PC-3 (cell line): ENCODE measurements at regions not wholly inside any gene's neighbourhood (a gene's known extent, or its start where the extent isn't known, plus 50 kb on each side); places are given as distances from the start of the nearest gene placed in this dataset.

ENCODE experiments used
- ATAC-seq: fragments of 200-7000 bp; cut with Tn5 transposase; 2 replicates; pipeline ENCODE4 v1.9.1; 2020; ENCODE audit warnings: mild to moderate bottlenecking, moderate library complexity
- BruUV-seq: library from RNA; stranded (reverse); fragments of 400-500 nt; replicated peaks from 2 replicates; lab custom pipeline; 2021; lab: Mats Ljungman, UMichigan
- CTCF ChIA-PET: fragments of 300-600 bp; sonication (Branson Sonifier 250); formaldehyde crosslinking; loops from one replicate; lab custom pipeline; 2022; ENCODE audit warnings: antibody characterized with exemption; lab: Charles Lee
- POLR2A ChIA-PET: fragments of 300-600 bp; sonication (Branson Sonifier 250); formaldehyde crosslinking; loops from one replicate; lab custom pipeline; 2022; ENCODE audit warnings: antibody characterized with exemption; ENCODE audit not compliant: unreplicated experiment; lab: Charles Lee
- DNase-seq: peaks from one replicate; pipeline ENCODE4 v3.0.0-alpha.2; 2015
- H2AFZ ChIP-seq: fragments of 300-600 bp; sonication (generic); 2 replicates; pipeline ENCODE4 v1.6.0; 2016; ENCODE audit warnings: antibody characterized with exemption, low read length
- H3F3A ChIP-seq: fragments of 300-600 bp; sonication (generic); one replicate; pipeline ENCODE4 v1.6.0; 2017; ENCODE audit warnings: antibody characterized with exemption, low read length, control low read depth, mild to moderate bottlenecking; ENCODE audit not compliant: unreplicated experiment
- H3K27ac ChIP-seq: fragments of 300-600 bp; sonication (generic); 2 replicates; pipeline ENCODE4 v1.5.1; 2016; ENCODE audit warnings: mild to moderate bottlenecking, low read length
- H3K27me3 ChIP-seq: fragments of 300-600 bp; sonication (generic); 2 replicates; pipeline ENCODE4 v1.6.1; 2016; ENCODE audit warnings: low read length, mixed read lengths
- H3K36me3 ChIP-seq: fragments of 300-600 bp; sonication (generic); 2 replicates; pipeline ENCODE4 v1.6.1; 2016; ENCODE audit warnings: low read depth, mixed run types, low read length, mixed read lengths
- H3K4me1 ChIP-seq: fragments of 300-600 bp; sonication (generic); 2 replicates; pipeline ENCODE4 v1.5.1; 2016; ENCODE audit warnings: low read length; ENCODE audit not compliant: insufficient read depth
- H3K4me2 ChIP-seq: fragments of 300-600 bp; sonication (generic); 2 replicates; pipeline ENCODE4 v1.6.0; 2016; ENCODE audit warnings: low read length
- H3K4me3 ChIP-seq: fragments of 300-600 bp; sonication (generic); 2 replicates; pipeline ENCODE4 v1.5.1; 2016; ENCODE audit warnings: mild to moderate bottlenecking, low read length, mixed read lengths
- H3K79me2 ChIP-seq: fragments of 300-600 bp; sonication (generic); 2 replicates; pipeline ENCODE4 v1.6.1; 2017; ENCODE audit warnings: low read length, mixed read lengths
- H3K9ac ChIP-seq: fragments of 300-600 bp; sonication (generic); 2 replicates; pipeline ENCODE4 v1.6.0; 2016; ENCODE audit warnings: mild to moderate bottlenecking, low read length
- H3K9me2 ChIP-seq: fragments of 300-600 bp; sonication (generic); replicated peaks from 2 replicates; pipeline ENCODE4 v1.6.1; 2016; ENCODE audit warnings: mixed run types, low read length, mixed read lengths
- H3K9me3 ChIP-seq: fragments of 300-600 bp; sonication (generic); 2 replicates; pipeline ENCODE4 v1.6.1; 2016; ENCODE audit warnings: low read length, mixed read lengths
- H4K20me1 ChIP-seq: fragments of 300-600 bp; sonication (generic); 2 replicates; pipeline ENCODE4 v1.6.1; 2016; ENCODE audit warnings: low read length, mixed read lengths
- EZH2 ChIP-seq: fragments of 300-600 bp; sonication (generic); IDR thresholded peaks from one replicate; pipeline ENCODE4 v1.6.1; 2017; ENCODE audit warnings: antibody characterized with exemption, mild to moderate bottlenecking, low read length; ENCODE audit not compliant: unreplicated experiment
- EZH2phosphoT487 ChIP-seq: fragments of 300-600 bp; sonication (generic); IDR thresholded peaks from 2 replicates; pipeline ENCODE4 v1.6.1; 2018; ENCODE audit warnings: mild to moderate bottlenecking, antibody characterized with exemption, low read length, borderline replicate concordance
- intact Hi-C: fragments of 100-400 bp; cut with micrococcal nuclease; formaldehyde crosslinking; loops from 2 replicates; pipeline ENCODE4 v1.9.0; 2023
- TF ChIP-seq, protein P1 (sequence below): fragments of 300-600 bp; sonication (generic); conservative IDR thresholded peaks from 2 replicates; pipeline ENCODE4 v1.5.1; 2017; ENCODE audit warnings: antibody characterized with exemption, low read depth, mild to moderate bottlenecking, low read length

DNA sequence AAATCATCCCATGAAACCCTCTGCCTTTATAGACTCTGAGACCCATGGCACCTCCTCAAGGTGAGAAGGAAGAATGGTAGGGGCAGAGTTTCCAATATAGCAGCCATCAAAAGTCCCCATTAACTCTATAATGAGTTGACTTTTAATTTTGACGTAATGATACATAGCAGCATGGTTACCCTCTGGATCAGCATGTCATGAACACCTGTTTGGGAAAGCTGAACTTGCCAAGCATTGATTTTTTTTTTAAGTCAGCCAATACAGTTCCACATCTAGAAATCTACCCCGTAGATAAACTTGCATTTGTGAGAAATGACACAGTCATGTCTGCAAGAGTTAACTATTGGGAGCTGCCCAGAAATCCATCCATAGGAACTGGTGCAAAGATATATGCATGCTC, 191.8 kb downstream of the TMEM114 start:
- H2AFZ ChIP-seq = no peak overlapping the region
- H3K9me2 ChIP-seq = no peaks in the 10 kb centered on the region
- H3K4me1 ChIP-seq = no peaks in the 10 kb centered on the region
- ChIA-PET CTCF (no interaction called here), POLR2A (no interaction called here)
- H3K9me3 ChIP-seq = no peaks in the 10 kb centered on the region
- intact Hi-C loops = no loop called here
- no peak overlapping the region for H3K4me3 ChIP-seq
- H3K4me2 ChIP-seq = no peak overlapping the region
- ATAC-seq (no peak), DNase-seq (no peak)
- H3K9ac ChIP-seq = no peak overlapping the region
- no peak overlapping the region for H3K27ac ChIP-seq
- H3F3A ChIP-seq = no peaks in the 10 kb centered on the region
- no peaks in the 10 kb centered on the region for H4K20me1 ChIP-seq
- TF ChIP-seq, protein P1, sequence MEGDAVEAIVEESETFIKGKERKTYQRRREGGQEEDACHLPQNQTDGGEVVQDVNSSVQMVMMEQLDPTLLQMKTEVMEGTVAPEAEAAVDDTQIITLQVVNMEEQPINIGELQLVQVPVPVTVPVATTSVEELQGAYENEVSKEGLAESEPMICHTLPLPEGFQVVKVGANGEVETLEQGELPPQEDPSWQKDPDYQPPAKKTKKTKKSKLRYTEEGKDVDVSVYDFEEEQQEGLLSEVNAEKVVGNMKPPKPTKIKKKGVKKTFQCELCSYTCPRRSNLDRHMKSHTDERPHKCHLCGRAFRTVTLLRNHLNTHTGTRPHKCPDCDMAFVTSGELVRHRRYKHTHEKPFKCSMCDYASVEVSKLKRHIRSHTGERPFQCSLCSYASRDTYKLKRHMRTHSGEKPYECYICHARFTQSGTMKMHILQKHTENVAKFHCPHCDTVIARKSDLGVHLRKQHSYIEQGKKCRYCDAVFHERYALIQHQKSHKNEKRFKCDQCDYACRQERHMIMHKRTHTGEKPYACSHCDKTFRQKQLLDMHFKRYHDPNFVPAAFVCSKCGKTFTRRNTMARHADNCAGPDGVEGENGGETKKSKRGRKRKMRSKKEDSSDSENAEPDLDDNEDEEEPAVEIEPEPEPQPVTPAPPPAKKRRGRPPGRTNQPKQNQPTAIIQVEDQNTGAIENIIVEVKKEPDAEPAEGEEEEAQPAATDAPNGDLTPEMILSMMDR = no peak
- no peak for TF ChIP-seq EZH2
- TF ChIP-seq EZH2phosphoT487 = no peak
- H3K79me2 ChIP-seq = no peaks in the 10 kb centered on the region
- no TSS peak for BruUV-seq
- H3K27me3 ChIP-seq = no peaks in the 10 kb centered on the region
- H3K36me3 ChIP-seq = no peaks in the 10 kb centered on the region

DNA sequence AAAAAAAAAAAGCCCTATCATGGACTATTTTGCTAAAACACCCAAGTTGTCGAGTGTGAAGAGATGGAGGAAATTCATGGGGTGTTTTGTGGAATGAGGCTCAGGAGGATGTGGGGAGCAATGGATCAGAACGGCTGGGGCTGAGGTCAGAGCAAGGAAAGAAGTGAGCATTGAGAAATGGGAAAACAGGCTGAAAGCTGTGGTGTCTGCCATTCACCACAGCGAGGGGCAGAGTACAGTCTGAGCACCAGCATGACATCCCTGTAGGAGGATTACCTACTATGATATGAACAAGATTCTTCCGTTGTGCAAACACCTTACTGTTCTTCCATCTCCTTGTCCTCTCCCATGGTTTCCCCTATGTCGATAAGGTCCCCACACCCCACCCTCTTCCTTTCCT, 193.1 kb downstream of the TMEM114 start:
- DNase-seq (no peak), ATAC-seq (no peak)
- no peaks in the 10 kb centered on the region for H3K4me1 ChIP-seq
- H3K27ac ChIP-seq = no peak overlapping the region
- H4K20me1 ChIP-seq = no peaks in the 10 kb centered on the region
- H2AFZ ChIP-seq = no peak overlapping the region
- BruUV-seq = no TSS peak
- H3K9me2 ChIP-seq = no peaks in the 10 kb centered on the region
- intact Hi-C loops = no loop called here
- H3K9ac ChIP-seq = no peak overlapping the region
- CTCF ChIA-PET = no interaction called here
- H3K4me2 ChIP-seq = no peak overlapping the region
- no peaks in the 10 kb centered on the region for H3K9me3 ChIP-seq
- no peaks in the 10 kb centered on the region for H3K36me3 ChIP-seq
- H3K79me2 ChIP-seq = no peaks in the 10 kb centered on the region
- no peak overlapping the region for H3K4me3 ChIP-seq
- no peaks in the 10 kb centered on the region for H3F3A ChIP-seq
- TF ChIP-seq EZH2phosphoT487 = no peak
- TF ChIP-seq EZH2 = no peak
- TF ChIP-seq, protein P1 = no peak
- POLR2A ChIA-PET = no interaction called here
- H3K27me3 ChIP-seq = no peaks in the 10 kb centered on the region

DNA sequence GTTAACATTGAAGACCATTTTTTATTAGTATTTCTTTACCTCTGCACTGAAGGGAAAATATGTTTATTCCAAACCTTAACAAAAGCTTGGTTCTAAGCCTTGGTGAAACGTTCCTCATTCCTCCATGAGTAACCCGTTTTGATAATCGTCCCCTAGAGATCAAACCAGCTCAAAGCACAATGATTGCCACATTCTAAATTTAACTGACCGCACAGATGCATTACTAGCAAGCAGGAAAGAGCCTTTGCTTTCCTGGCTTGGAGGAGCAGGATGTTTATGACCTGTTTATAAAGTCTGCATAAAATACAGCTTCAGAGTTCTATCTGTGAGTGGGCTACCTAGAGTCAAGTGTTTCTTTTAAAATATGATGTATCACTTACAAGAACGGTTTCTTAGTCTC, 193.8 kb downstream of the TMEM114 start:
- Histone ChIP-seq H4K20me1 (no peaks in the 10 kb centered on the region), H3K4me1 (no peaks in the 10 kb centered on the region), H3K4me3 (no peak overlapping the region), H3K79me2 (no peaks in the 10 kb centered on the region), H3K9me2 (no peaks in the 10 kb centered on the region), H3K4me2 (no peak overlapping the region), H3K9ac (no peak overlapping the region), H3K36me3 (no peaks in the 10 kb centered on the region), H3K27me3 (no peaks in the 10 kb centered on the region), H3K9me3 (no peaks in the 10 kb centered on the region), H2AFZ (no peak overlapping the region), H3K27ac (no peak overlapping the region), H3F3A (no peaks in the 10 kb centered on the region)
- intact Hi-C loops = no loop called here
- BruUV-seq = no TSS peak
- ChIA-PET CTCF (no interaction called here), POLR2A (no interaction called here)
- ATAC-seq (no peak), DNase-seq (no peak)
- TF ChIP-seq, protein P1 = no peak
- TF ChIP-seq EZH2phosphoT487 (no peak), EZH2 (no peak)
